ENCODE measurements at regions not wholly inside any gene's neighbourhood (a gene's known extent, or its start where the extent isn't known, plus 50 kb on each side); places are given as distances from the start of the nearest gene placed in this dataset.

- DNase-seq, result no peak
Measured at GRCh38 chr14:71651228-71651627, 281.0 kb upstream of the RGS6 start.

GRCh38 chr14:71652368-71652767 is 279.9 kb upstream of the RGS6 start:
- no peak for DNase-seq

- DNase-seq, result no peak
Measured at GRCh38 chr14:71654810-71655209, 277.4 kb upstream of the RGS6 start.

GRCh38 chr14:71658261-71658860 is 273.9 kb upstream of the RGS6 start:
- DNase-seq, result no peak

DNA sequence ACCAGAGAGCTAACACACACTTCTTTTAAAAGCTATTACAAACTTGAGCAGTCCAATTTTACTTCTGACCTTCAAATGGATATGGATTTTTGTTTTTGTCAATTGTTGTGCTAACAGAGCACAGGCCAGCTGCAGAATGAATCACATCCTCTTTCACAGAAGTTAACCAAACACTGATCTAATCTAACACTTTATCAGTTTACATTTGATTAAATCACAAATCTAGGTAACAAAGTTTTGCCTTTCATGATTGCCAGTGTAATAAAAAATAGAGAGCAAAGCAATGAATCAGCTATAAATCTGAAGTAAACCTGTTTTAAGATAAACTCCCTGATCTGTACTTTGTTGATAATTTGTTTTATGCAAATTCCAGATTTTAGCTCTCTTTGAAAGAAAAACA is 273.1 kb upstream of the RGS6 start:
- DNase-seq, result no peak

DNA sequence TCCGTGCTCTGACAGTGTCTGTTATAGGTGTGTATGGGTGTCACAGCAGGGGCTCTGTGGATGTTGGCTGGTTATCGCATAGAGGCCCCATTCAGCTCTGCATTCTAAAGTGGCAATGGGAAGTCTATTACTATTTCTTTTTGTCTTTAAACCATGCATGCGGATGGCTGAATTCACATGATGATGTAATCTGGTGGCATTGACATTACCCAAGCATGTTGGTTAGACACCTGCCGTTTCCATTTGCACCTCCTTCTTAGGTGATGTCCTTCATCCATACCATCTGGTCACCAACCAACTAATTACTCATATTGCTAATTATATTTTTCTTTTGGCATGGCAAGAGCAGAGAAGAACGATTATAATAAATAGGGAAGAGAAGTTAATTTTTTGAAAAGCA is 270.8 kb upstream of the RGS6 start:
- DNase-seq, result no peak

DNA sequence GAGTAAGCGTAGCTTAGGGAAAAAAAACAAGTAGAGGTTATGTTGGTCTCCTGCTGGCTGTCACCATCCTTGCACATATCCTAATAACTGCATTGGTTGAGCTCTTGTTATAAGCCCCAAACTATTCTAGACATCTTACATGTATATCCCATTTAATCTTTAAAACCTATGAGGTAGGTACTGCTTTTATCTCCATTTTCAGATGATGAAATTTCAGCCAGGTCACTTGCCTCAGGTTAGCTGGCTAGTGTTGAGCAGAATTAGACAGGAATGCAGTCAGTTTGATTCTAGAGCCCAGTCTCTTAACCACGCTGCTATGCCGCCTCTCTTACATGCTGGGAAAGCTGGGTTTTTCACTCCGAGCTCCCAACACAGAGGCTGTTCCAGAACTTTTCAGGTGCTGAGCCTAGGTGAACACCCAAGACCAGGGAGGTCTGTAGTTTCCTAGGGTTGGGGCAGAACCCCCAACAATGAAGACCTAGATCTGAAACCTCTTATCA is 269.9 kb upstream of the RGS6 start:
- no peak for DNase-seq

DNA sequence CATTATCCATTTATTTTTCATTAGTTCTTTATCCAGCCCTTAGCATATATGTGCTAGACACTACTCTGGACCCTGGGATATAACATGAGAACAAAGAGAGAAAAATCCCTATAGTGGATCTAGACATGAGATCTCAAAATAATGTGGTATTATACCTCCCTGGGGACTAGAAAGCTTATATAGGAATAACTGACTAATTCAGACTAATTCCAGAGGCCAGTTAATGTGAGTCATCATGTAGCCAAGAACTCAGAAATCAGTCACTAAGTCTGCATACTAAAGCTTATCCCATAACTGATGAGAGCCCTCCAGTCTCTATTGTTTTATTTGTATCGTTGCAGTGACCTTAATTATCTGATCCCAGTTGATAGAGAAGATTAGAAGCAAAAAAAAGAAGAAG is 267.1 kb upstream of the RGS6 start:
- no peak for DNase-seq

GRCh38 chr14:71665781-71666180 is 266.4 kb upstream of the RGS6 start:
- DNase-seq, result no peak

DNA sequence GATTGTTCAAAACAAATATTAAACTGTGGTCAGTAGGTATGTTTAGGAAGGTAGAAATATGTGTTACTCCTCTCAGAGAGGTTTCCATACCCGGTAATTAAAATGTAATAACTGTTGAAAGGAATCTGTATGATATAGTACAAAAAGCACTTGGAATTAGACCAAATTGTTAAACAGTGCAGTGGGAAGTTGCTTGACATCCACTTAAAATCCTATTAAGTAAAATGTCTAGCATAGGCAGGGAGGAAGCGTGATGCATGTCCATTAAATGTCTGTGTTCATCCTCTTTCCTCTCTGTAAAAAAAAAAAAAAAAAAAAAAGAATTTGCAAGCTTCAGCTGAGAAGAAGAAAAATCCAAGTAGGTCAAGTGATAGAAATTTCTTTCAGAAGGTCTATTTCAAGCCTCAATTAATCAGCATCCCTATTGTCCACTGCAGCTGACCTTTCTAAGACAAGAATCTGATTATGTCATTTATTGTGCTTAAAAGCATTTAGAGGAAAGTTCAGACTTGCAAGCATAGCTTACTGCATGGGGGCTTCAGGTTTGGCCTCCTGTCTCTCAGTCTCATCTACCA is 265.6 kb upstream of the RGS6 start:
- DNase-seq, result no peak

DNA sequence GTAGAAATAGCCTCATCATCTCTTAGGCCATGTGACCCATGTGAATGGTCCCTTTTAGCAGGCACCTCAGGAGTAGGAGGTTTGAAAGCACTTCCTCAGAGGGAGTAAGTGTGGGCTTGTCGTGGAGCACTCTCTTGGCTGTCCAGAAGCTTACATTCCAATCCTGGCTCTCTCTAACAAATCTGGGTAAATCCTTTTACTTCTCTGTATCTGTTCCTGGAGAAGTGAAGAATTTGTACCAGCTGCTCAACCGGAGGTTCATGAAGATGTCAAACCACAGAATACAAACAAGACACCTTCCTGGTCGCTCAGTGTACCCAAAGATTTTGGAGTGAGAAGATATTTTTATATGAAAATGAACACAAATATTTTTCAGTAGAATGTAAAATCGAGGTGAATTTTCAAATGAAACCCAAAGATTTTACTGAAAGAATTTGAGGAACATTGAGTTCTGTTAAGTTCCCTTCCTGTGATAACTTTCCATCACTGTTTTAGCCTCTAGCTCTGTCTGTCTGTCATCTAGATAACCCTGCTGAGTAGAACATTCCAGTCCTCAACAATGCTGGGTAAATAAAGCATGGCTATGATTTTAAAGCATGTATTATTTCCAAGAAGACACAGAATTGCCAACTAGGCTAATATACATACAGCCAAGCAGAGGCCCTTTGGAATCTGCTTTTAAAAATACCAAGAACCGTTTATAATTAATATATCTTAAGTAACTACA is 263.9 kb upstream of the RGS6 start:
- DNase-seq, result no peak

GRCh38 chr14:71672596-71672995 is 259.6 kb upstream of the RGS6 start:
- DNase-seq, result no peak

- DNase-seq, result no peak
Measured at GRCh38 chr14:71675126-71675899, 256.9 kb upstream of the RGS6 start.

DNA sequence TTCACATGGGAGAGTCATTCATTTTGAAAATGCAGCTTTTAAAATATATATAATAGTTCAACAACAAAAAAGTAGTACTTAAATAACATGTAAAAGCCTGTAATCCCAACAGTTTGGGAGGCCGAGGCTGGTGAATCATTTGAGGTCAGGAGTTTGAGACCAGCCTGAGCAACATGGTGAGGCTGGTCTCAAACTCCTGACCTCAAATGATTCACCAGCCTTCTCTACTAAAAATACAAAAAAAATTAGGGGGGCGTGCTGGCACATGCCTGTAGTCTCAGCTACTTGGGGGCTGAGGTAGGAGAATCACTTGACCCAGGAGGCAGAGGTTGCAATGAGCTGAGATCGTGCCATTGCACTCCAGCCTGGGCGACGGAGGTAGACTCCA is 256.3 kb upstream of the RGS6 start:
- DNase-seq, result no peak

GRCh38 chr14:71680736-71681387 is 251.4 kb upstream of the RGS6 start:
- DNase-seq, result no peak

DNA sequence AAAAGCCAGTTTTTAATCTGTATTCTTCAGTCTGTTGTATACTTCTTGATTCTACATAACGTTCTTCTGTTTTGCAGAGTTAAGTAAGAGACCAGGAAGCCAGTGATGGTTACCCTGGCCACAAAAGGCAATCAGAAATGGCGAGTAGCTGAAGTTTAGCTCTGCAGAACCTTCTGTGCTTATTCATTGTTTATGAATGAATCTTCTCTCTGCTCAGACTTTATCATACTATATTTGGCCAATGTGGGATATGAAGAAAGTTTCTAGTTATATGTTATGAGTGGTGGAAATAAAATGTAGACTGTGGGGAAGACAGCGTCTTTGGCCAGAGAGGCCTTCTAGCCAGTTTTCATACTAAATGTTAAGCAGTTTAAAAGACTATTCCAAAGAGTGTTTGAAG is 249.9 kb upstream of the RGS6 start:
- DNase-seq, result no peak

GRCh38 chr14:71684323-71684722 is 247.9 kb upstream of the RGS6 start:
- DNase-seq, result no peak

DNA sequence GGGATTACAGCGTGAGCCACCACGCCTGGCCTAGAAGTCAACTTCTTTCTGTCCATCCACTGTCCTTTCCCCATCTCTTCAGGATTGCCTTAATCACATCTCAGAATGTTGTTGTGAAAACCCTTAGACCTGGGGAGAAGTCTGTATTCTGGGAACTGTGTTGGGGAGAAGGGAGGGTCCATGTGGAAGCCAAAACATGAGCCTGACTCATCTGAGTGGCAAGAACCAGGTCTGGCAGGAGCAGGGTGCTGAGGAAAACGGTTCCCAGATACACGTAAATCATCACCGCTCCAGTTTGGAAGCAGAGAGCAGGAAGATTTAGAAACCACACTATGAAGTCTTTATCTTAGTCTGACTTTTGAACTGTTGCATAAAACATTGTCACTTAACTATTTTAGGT is 245.6 kb upstream of the RGS6 start:
- DNase-seq, result no peak

- no peak for DNase-seq
Measured at GRCh38 chr14:71687166-71687831, 244.9 kb upstream of the RGS6 start.

GRCh38 chr14:71688576-71688975 is 243.7 kb upstream of the RGS6 start:
- no peak for DNase-seq

DNA sequence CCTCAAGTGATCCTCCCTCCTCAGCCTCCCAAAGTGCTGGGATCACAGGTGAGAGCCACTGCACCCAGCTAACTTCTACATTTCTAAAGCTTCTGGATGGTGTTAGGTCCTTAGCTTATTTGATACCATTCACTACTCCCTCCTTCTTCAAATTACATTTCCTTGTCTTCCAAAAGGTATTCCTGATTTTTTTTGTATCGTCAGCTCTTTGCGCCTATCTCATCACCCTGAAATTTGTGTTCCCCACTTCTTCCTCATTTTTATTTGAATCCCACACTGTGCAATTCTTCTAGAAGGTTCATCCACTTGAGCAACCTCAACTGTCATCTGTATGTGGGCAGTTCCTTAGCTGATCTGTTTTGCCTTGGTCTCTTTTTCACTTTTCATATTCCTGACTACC is 241.8 kb upstream of the RGS6 start:
- DNase-seq, result no peak

DNA sequence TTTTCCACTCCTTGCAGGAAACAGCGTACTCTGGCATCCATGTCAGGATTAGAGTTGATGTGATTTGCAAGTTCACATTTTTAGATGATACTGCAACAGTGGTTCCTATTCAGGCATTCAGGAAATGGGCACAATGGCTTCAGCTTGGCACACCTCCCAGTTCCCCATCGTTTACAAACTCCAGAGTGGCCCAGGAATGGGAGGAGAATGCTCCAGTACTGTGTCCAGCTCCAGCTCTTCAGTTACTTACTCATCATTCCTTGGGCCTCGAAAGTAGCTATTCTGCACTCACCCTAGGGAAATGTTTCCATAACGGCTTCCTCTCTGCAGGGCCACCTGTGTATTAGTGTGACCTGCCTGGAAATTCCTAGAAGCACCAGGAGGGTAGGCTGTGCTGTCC is 239.7 kb upstream of the RGS6 start:
- no peak for DNase-seq

DNA sequence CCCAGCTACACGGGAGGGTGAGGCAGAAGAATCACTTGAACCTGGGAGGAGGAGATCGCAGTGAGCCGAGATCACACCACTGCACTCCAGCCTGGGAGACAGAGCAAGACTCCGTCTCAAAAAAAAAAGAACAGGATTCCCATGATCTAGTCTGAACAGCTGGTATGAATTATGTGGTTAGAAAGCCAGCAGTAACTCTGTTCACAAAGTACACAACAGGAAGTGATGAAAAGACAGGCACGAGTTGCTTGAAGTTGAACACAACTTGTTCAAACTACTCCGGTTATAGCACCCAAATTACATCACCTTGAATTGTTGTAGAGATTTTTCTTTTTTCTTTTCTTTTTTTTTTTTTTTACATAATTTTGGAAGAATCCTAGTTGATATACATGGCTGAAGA is 238.8 kb upstream of the RGS6 start:
- no peak for DNase-seq

All from NCI-H1694 treated with DMSO at 0.1 percent for 48 hours (cell line).